ENCODE measurements at regions not wholly inside any gene's neighbourhood (a gene's known extent, or its start where the extent isn't known, plus 50 kb on each side); places are given as distances from the start of the nearest gene placed in this dataset.

- no peak for DNase-seq (ENCODE audit: low read depth)
Measured at GRCh38 chr18:21996351-21996826, 173.0 kb upstream of the GATA6 start.

- DNase-seq (ENCODE audit: low read depth) = no peak
Measured at GRCh38 chr18:21997207-21998143, 171.9 kb upstream of the GATA6 start.

GRCh38 chr18:21998486-21998885 is 170.9 kb upstream of the GATA6 start:
- DNase-seq (ENCODE audit: low read depth) = no peak

DNA sequence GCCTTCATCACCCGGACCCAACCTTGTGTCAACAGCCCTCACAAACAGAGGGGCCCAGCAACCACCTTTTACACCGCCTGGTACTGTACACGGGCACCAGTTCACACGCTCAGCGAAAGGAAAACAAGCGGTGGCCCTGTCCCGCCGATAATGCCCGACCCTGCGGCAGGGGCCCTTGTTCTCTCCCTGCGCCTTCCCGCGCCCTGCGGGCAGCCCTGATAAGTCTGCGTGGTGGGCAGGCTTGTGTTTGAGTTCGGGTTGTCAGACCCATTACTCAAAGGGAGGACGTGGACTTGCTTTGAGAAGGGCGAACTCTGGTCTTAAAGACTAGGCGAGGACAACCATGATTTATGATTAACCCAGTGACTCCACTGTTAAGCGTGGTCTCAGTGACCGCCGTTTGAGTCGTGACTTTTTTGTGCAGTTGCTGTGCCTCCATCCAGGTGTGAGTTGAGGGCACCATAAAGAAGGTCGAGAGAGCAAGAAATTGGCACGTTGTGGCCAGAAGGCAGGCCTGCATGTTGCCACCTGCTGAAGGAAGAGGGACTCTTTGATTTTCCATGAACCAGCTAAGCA is 167.4 kb upstream of the GATA6 start:
- DNase-seq (ENCODE audit: low read depth) = no peak

DNA sequence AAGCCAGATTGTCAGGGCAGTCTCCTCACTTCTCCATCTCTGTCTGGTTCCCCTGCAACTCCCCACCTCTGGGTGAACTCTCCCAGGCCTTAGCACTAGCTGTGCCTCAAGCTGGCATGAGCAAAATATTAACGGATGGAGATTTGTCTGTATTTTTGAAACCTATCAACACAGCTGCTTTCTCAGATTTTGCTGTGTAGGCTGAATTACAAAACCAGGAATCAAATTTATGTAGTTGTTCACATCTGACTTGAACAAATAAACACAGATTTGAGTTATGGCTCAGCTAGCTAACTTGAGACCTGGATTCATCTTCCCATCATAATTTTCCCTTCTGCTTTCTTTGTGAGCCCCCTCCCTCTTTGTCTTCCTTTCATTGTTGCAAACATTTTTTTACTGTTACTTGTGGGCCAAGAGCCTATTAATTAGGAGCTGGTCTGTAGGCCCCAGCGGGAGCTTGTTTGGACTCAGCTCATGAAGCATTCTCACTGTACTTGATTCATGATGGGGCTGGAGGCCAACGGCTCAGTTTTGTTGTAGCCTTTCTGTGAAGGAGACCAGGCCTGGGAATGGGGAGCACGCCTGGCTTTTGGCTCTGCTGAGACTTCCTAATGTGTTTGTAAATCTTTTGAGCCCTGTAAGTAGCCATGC is 164.1 kb upstream of the GATA6 start:
- DNase-seq (ENCODE audit: low read depth) = no peak

- no peak for DNase-seq (ENCODE audit: low read depth)
Measured at GRCh38 chr18:22006458-22006857, 162.9 kb upstream of the GATA6 start.

DNA sequence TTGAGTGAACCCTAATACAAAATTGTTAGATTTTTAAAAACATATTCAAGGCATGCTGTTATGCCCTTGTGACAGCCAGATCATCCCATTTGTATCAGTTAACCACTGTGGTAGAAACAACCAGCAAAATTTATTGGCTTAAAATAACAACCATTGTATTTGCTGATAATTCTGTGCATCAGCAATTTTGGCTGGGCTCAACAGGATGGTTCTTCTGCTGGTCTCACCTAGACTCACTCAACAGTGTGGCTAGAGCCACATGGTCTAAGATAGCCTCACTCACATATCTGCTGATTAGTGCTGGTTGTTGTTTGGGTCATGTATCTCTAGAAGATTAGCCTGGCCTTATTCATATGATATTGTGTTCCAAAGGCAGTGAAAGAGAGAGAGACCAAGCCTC is 160.1 kb upstream of the GATA6 start:
- DNase-seq (ENCODE audit: low read depth) = no peak

- DNase-seq (ENCODE audit: low read depth) = no peak
Measured at GRCh38 chr18:22013993-22014392, 155.4 kb upstream of the GATA6 start.

GRCh38 chr18:22015156-22015555 is 154.2 kb upstream of the GATA6 start:
- no peak for DNase-seq (ENCODE audit: low read depth)

- no peak for DNase-seq (ENCODE audit: low read depth)
Measured at GRCh38 chr18:22018366-22018765, 151.0 kb upstream of the GATA6 start.

- DNase-seq (ENCODE audit: low read depth) = no peak
Measured at GRCh38 chr18:22019193-22019592, 150.2 kb upstream of the GATA6 start.

DNA sequence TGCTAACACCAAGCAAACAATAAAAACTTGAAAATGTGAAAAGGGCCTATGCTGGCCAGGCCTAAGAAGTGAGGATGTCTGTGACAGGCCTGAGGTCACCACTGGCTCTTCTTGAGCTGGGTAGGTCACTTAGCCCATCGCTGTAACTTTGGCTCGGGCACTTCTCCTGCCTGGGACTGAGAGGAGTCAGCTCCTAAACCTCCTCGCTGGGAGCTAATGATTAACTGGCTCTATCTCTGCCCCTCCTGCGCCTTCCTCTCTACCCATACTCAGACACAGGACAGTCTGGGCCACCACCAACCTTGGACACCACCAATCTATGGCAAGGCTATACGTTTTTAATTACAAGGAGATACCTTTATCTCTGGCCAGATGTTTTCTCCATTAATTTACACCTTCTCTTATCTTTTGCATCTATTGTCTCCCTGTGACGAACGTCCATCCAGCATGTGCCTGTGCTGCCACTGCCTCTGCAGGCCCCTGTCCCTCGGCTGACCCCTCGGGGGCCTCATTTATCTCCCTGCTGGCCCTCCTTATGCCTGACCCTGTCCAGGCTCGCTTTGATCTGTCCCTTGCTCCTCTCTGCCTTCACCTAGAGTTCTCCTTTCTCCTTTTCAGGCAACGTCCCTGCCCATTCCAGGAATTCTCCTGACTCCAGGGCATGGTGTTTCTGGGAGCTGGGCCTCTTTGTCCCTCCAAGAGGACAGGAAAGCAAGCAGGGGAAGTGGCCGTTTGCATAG is 149.1 kb upstream of the GATA6 start:
- DNase-seq (ENCODE audit: low read depth) = no peak

- DNase-seq (ENCODE audit: low read depth) = no peak
Measured at GRCh38 chr18:22020867-22021370, 148.5 kb upstream of the GATA6 start.

- no peak for DNase-seq (ENCODE audit: low read depth)
Measured at GRCh38 chr18:22021701-22022100, 147.7 kb upstream of the GATA6 start.

- no peak for DNase-seq (ENCODE audit: low read depth)
Measured at GRCh38 chr18:22024924-22025323, 144.5 kb upstream of the GATA6 start.

DNA sequence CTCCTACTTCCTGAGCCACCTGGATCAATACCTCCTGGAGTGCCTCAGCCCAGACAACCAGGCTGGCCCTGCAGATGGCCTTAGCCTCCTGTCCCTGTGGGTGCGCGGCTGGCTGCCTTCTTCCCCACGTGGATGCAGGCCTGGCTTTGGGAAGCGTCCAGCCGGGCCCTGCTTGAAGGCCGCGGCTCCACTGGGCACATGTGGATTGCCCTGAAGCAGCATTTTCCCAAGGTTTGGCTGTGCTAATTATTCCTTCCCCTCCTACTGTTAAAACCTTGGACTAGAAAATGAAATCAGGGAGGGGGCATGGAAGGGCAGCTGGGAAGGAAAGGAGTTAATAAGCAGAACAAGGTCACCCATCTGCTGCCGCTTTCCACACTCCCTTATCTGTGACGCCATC is 143.0 kb upstream of the GATA6 start:
- no peak for DNase-seq (ENCODE audit: low read depth)

GRCh38 chr18:22026889-22027288 is 142.5 kb upstream of the GATA6 start:
- DNase-seq (ENCODE audit: low read depth) = no peak

- DNase-seq (ENCODE audit: low read depth) = no peak
Measured at GRCh38 chr18:22031611-22032010, 137.8 kb upstream of the GATA6 start.

DNA sequence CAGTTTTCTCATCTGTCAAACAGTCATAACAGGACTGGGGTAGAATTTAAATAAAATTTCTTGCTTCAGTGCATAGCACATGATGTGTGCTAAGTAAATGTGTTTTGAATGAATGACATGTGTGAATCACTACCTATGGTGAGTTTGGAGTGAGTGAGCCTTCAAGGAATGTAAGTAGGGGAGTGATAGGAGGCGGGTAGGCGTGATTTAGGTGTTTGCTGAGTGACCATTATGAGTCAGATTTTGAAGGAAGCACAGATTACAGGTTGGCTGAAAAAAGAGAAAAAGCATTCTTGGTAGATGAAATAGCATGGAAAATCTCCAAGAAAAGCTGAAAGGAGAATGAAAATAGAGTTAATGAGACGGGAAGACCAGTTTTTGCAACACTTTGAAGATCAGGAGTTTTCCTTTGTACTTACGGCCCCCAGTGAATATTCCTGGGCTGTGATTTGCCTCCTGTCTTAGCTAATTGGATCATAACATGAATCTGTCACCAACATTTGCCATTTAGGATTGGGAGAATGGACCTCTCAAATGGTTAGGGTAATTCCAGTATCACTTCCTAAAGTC is 136.9 kb upstream of the GATA6 start:
- DNase-seq (ENCODE audit: low read depth) = no peak

GRCh38 chr18:22033085-22033484 is 136.3 kb upstream of the GATA6 start:
- no peak for DNase-seq (ENCODE audit: low read depth)

DNA sequence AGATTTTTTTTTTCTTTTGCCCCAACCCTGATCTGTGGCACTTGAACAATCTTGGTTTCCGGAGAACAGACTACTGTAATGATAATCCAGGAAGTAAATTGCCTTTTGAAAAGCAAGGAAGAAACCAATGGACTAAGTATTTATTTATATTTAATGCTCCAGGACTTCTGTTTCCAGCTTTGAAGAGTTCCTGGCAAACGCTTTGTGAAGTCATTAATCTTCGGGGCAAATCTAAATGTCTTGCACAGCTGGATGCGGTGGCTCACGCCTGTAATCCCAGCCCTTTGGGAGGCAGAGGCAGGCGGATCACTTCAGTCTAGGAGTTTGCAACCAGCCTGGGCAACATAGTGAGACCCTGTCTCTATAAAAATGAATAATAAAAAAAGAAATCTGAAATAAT is 135.1 kb upstream of the GATA6 start:
- no peak for DNase-seq (ENCODE audit: low read depth)

DNA sequence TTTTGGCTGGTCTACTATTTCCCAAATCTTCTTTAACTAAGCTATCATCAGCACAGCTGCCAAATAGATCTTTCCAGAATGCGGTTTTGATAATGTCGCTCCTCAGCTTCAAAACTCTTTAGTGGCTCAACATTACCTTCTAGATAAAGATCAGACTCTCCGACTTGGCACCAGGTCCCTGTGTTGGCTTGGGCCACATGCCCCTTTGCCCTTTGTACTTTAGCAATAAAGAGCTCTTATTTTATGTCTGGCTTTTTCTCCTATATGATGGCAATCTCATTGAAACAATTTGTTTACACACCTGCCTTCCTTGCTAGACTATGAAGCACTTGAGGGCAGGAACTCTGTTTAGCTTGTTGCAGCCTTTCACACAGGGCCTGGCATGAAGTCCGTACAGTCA is 128.9 kb upstream of the GATA6 start:
- DNase-seq (ENCODE audit: low read depth) = no peak

Data from activated T-helper 9 cell treated with anti-CD3 and anti-CD28 coated beads, Interleukin-2, amount 50 U/mL, for 16 hours (primary cell).